ENCODE measurements at regions not wholly inside any gene's neighbourhood (a gene's known extent, or its start where the extent isn't known, plus 50 kb on each side); places are given as distances from the start of the nearest gene placed in this dataset.

DNA sequence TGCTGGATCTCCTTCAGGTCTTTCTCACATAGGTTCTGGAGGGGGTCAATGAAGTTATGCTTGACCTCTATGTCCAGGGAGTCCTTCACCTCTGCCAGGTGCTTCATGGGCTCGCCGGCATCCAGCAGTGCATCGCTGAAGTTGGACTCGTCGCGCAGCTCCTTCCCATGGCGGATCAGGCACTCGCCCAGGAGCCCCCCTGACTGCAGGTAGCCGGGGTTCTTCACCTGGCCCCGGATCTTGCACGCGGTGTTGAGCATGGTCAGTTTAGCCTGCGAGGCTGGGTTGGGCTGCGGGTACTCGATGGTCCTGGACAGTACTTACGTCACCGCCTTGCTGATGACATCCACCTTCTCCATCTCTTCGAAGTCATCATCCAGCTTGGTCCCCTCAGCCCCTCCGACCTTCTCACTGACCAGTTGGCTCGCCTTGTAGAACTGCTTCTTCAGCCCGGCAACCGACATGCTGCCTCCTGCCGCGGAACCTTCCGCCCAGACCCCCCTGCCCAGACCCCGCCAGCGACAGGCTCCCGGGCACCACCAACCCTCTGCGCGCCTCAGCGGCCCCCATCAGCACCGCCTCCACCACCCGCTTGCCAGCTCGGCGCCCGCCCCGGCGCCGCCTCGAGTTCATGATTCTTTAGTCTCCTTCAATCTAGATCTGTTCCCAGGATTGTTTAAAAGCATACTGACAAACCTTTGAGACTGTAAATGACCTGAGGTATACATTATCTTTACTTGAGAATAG is 99.8 kb downstream of the KPNA2 start:
- POLR2A ChIA-PET = no interaction called here
- no peak for DNase-seq (ENCODE audit: low read depth, low spot score)
- no peak overlapping the region for H3K4me3 ChIP-seq (ENCODE audit: low read depth, low read length)
- CTCF ChIA-PET = interaction anchor here (1.0 kb wide), 1 partner anchor 37 kb away, joined by 3 read pairs; no protein-coding TSS in a partner anchor
- TF ChIP-seq, protein P1, sequence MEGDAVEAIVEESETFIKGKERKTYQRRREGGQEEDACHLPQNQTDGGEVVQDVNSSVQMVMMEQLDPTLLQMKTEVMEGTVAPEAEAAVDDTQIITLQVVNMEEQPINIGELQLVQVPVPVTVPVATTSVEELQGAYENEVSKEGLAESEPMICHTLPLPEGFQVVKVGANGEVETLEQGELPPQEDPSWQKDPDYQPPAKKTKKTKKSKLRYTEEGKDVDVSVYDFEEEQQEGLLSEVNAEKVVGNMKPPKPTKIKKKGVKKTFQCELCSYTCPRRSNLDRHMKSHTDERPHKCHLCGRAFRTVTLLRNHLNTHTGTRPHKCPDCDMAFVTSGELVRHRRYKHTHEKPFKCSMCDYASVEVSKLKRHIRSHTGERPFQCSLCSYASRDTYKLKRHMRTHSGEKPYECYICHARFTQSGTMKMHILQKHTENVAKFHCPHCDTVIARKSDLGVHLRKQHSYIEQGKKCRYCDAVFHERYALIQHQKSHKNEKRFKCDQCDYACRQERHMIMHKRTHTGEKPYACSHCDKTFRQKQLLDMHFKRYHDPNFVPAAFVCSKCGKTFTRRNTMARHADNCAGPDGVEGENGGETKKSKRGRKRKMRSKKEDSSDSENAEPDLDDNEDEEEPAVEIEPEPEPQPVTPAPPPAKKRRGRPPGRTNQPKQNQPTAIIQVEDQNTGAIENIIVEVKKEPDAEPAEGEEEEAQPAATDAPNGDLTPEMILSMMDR (IDR thresholded peaks at IDR 0.05; ENCODE audit: insufficient read depth, low read length, missing control alignments) = no peak

DNA sequence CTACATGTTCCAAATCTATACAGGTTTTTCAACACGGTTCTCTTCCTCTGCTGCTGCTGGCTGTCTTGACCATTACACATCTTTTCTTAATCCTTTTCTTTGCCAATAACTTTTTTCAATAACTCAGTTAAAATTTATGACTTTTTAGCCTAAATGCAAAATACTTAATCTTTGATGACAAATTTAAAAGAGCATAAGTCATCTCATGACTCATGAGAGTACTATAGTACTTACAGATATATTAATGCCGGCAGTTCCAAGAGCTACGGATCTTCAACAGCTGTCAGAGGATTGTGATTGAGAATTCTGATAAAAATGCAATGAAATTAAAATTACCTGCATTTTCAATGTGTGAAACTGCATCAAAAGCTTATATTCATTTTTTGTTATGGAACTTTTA is 105.5 kb downstream of the KPNA2 start:
- ChIA-PET CTCF (no interaction called here), POLR2A (no interaction called here)
- TF ChIP-seq, protein P1 (IDR thresholded peaks at IDR 0.05; ENCODE audit: insufficient read depth, low read length, missing control alignments) = no peak
- no peak for DNase-seq (ENCODE audit: low read depth, low spot score)
- no peak overlapping the region for H3K4me3 ChIP-seq (ENCODE audit: low read depth, low read length)

GRCh38 chr17:68142595-68142994 is 105.2 kb upstream of the AMZ2 start:
- no peak for DNase-seq (ENCODE audit: low read depth, low spot score)
- POLR2A ChIA-PET = no interaction called here
- CTCF ChIA-PET = no interaction called here
- no peak overlapping the region for H3K4me3 ChIP-seq (ENCODE audit: low read depth, low read length)
- TF ChIP-seq, protein P1 (IDR thresholded peaks at IDR 0.05; ENCODE audit: insufficient read depth, low read length, missing control alignments) = no peak

DNA sequence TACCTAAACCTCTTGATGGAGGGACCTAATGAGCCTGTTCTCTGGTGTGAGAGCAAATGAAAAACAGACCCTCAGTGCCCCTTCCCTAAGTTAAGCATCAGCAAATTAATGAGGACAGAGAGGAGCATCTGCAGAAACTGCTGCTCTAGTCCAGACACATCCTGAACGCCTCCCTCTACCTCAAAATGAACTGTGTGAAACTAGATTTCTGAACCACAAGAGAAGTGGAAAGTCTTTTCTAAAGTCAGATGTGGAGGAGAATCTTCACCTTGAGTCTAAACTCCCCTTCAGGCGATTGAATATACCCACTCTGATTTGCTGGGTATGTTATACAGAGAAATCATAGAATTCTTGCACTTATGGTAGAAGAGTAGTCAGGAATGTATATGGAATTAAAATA is 104.4 kb upstream of the AMZ2 start:
- DNase-seq (ENCODE audit: low read depth, low spot score) = no peak
- TF ChIP-seq, protein P1 (IDR thresholded peaks at IDR 0.05; ENCODE audit: insufficient read depth, low read length, missing control alignments) = no peak
- CTCF ChIA-PET = no interaction called here
- no peak overlapping the region for H3K4me3 ChIP-seq (ENCODE audit: low read depth, low read length)
- POLR2A ChIA-PET = no interaction called here

DNA sequence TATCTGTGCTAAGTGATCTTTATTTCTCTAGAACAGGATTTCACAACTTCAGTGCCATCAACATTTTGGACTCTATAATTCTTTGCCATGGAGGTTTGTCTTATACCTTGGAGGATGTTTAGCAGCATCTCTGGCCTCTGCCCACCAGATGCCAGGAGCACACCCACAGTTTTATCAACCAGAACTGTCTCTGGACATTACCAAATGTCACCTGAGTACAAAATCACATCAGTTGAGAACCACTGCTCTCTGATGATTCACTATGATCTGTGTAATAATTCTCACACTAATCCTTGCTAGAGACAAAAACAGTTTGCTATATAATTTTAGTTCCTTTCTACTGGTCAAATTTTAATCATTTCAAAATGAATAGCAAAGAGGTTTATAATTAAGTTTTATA is 102.8 kb upstream of the AMZ2 start:
- TF ChIP-seq, protein P1 (IDR thresholded peaks at IDR 0.05; ENCODE audit: insufficient read depth, low read length, missing control alignments) = no peak
- ChIA-PET CTCF (no interaction called here), POLR2A (no interaction called here)
- DNase-seq (ENCODE audit: low read depth, low spot score) = no peak
- H3K4me3 ChIP-seq (ENCODE audit: low read depth, low read length) = no peak overlapping the region

DNA sequence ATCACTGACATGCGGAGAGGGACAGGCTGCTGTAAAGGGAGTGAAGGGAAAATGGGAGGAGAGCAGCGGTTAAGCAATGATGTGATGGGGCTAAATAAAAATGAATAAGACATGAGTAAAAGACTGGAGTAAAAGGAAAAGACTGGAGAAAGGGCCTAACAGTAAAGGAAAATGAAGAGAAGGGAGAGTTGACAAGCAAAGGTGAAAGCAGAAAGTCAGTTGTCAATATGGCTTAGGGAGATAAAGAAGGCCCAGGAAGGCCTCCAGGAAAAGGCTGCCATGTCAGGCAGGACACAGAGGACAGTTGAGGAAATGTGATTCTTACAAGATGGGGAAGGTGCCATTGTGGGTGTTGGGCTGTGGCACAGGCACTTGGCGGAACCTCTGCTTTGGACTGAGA is 98.9 kb upstream of the AMZ2 start:
- POLR2A ChIA-PET = no interaction called here
- TF ChIP-seq, protein P1 (IDR thresholded peaks at IDR 0.05; ENCODE audit: insufficient read depth, low read length, missing control alignments) = no peak
- no peak overlapping the region for H3K4me3 ChIP-seq (ENCODE audit: low read depth, low read length)
- DNase-seq (ENCODE audit: low read depth, low spot score) = no peak
- CTCF ChIA-PET = no interaction called here
